ENCODE measurements at regions not wholly inside any gene's neighbourhood (a gene's known extent, or its start where the extent isn't known, plus 50 kb on each side); places are given as distances from the start of the nearest gene placed in this dataset.
A peak's percentile ranks its signal among the peaks of the same experiment; 100 is the strongest.

GRCh38 chr7:79714081-79714480 lies 260.6 kb upstream of the MAGI2 start:
- H3K4me3 ChIP-seq (ENCODE audit: low read length), result no peak overlapping the region
- no peak for TF ChIP-seq CTCF (conservative IDR thresholded peaks at IDR 0.05; ENCODE audit: low read length)
- DNase-seq (ENCODE audit: low read depth), result no peak

GRCh38 chr7:79713276-79713675 lies 259.8 kb upstream of the MAGI2 start:
- DNase-seq (ENCODE audit: low read depth), result no peak
- no peak overlapping the region for H3K4me3 ChIP-seq (ENCODE audit: low read length)

GRCh38 chr7:79711660-79712059 lies 258.2 kb upstream of the MAGI2 start:
- no peak for TF ChIP-seq CTCF (conservative IDR thresholded peaks at IDR 0.05; ENCODE audit: low read length)
- no peak overlapping the region for H3K4me3 ChIP-seq (ENCODE audit: low read length)
- no peak for DNase-seq (ENCODE audit: low read depth)

More at GRCh38 chr7:79713276-79713675, 259.8 kb upstream of the MAGI2 start:
- TF ChIP-seq CTCF (conservative IDR thresholded peaks at IDR 0.05; ENCODE audit: low read length), result no peak

- no peak for TF ChIP-seq CTCF (conservative IDR thresholded peaks at IDR 0.05; ENCODE audit: low read length)
- no peak overlapping the region for H3K4me3 ChIP-seq (ENCODE audit: low read length)
- DNase-seq (ENCODE audit: low read depth), result no peak
These were observed 256.3 kb upstream of the MAGI2 start for GRCh38 chr7:79709574-79710409.

- no peak overlapping the region for H3K4me3 ChIP-seq (ENCODE audit: low read length)
- peak; percentile 7 for DNase-seq (ENCODE audit: low read depth)
- no peak for TF ChIP-seq CTCF (conservative IDR thresholded peaks at IDR 0.05; ENCODE audit: low read length)
These were observed 248.6 kb upstream of the MAGI2 start for GRCh38 chr7:79702116-79702515.

GRCh38 chr7:79692015-79692414 lies 238.5 kb upstream of the MAGI2 start:
- no peak for TF ChIP-seq CTCF (conservative IDR thresholded peaks at IDR 0.05; ENCODE audit: low read length)
- H3K4me3 ChIP-seq (ENCODE audit: low read length), result no peak overlapping the region
- peak; percentile 52 for DNase-seq (ENCODE audit: low read depth)

GRCh38 chr7:79691074-79691473 lies 237.6 kb upstream of the MAGI2 start:
- no peak for DNase-seq (ENCODE audit: low read depth)
- no peak for TF ChIP-seq CTCF (conservative IDR thresholded peaks at IDR 0.05; ENCODE audit: low read length)
- H3K4me3 ChIP-seq (ENCODE audit: low read length), result no peak overlapping the region
